ENCODE measurements at regions not wholly inside any gene's neighbourhood (a gene's known extent, or its start where the extent isn't known, plus 50 kb on each side); places are given as distances from the start of the nearest gene placed in this dataset.

GRCh38 chr12:58011676-58012075 is 70.3 kb downstream of the ATP23 start:
- Histone ChIP-seq H3K9me1 (ENCODE audit: insufficient read depth, low read length) (no peaks in the 10 kb centered on the region), H3K27me3 (ENCODE audit: control insufficient read depth, insufficient read depth, low read length) (no peaks in the 10 kb centered on the region), H4K20me1 (ENCODE audit: insufficient read depth, low read length) (no peaks in the 10 kb centered on the region), H3K9ac (ENCODE audit: low read depth, low read length) (no peak overlapping the region), H3K14ac (replicated peaks; ENCODE audit: low read depth, low read length) (no peak overlapping the region), H3K4me2 (ENCODE audit: low read depth, low read length) (no peak overlapping the region), H3K23ac (ENCODE audit: low read depth, low read length) (no peak overlapping the region), H2AK5ac (ENCODE audit: low read depth, low read length) (no peak overlapping the region), H3K79me1 (ENCODE audit: low read depth in 1 of 2, low read length in 2 of 2) (no peaks in the 10 kb centered on the region), H4K5ac (ENCODE audit: low read depth, low read length) (no peak overlapping the region), H4K91ac (ENCODE audit: insufficient read depth, low read depth, low read length) (no peak overlapping the region), H3K18ac (ENCODE audit: low read depth, low read length) (no peak overlapping the region), H2BK5ac (ENCODE audit: low read depth, low read length, poor library complexity, severe bottlenecking) (no peak overlapping the region), H3K27ac (ENCODE audit: insufficient read depth, low read length) (no peak overlapping the region), H3K4ac (ENCODE audit: low read depth, low read length) (no peak overlapping the region), H3K36me3 (ENCODE audit: control insufficient read depth, insufficient read depth, low read length) (no peaks in the 10 kb centered on the region), H3K4me3 (ENCODE audit: insufficient read depth, low read depth, low read length) (no peak overlapping the region), H2BK120ac (ENCODE audit: low read depth, low read length) (no peak overlapping the region), H2AK9ac (replicated peaks; ENCODE audit: low read depth, low read length, poor library complexity) (no peak overlapping the region), H3K4me1 (ENCODE audit: control insufficient read depth, insufficient read depth, low read length) (no peaks in the 10 kb centered on the region), H3K9me3 (ENCODE audit: control insufficient read depth, insufficient read depth, low read length) (no peaks in the 10 kb centered on the region), H3K56ac (ENCODE audit: extremely low read depth, insufficient read depth, low read length) (no peak overlapping the region), H2BK15ac (ENCODE audit: low read depth, low read length) (no peak overlapping the region), H2AFZ (replicated peaks; ENCODE audit: low read length, poor library complexity) (no peak overlapping the region), H2BK20ac (ENCODE audit: low read depth, low read length) (no peak overlapping the region), H4K8ac (ENCODE audit: low read depth in 2 of 2, low read length in 2 of 2) (no peak overlapping the region)
- dilution Hi-C loops (cut with HindIII; ENCODE audit: low sequenced_read_pairs, unreplicated experiment) (no loop called here), intact Hi-C loops (cut with micrococcal nuclease) (no loop called here), in situ Hi-C loops (cut with MboI; ENCODE audit: low sequenced_read_pairs) (no loop called here)
- POLR2A ChIA-PET (ENCODE audit: unreplicated experiment) = no interaction called here
- BruUV-seq (replicated peaks) = no TSS peak
- ATAC-seq (ENCODE audit: low read depth) (no peak), DNase-seq (no peak)
- TF ChIP-seq RCOR1 (IDR thresholded peaks at IDR 0.05; ENCODE audit: insufficient replicate concordance, low read length) = no peak
- no peak for TF ChIP-seq NFE2L2 (IDR thresholded peaks at IDR 0.05; ENCODE audit: low read depth, low read length)
- TF ChIP-seq BHLHE40 (IDR thresholded peaks at IDR 0.05; ENCODE audit: low read depth, low read length) = no peak
- TF ChIP-seq CHD1 (IDR thresholded peaks at IDR 0.05; ENCODE audit: low read depth, low read length) = no peak
- no peak for TF ChIP-seq CTCF (conservative IDR thresholded peaks at IDR 0.05; ENCODE audit: low read depth, low read length)
- no peak for TF ChIP-seq MAZ (IDR thresholded peaks at IDR 0.05; ENCODE audit: borderline replicate concordance, low read depth, low read length)
- no peak for TF ChIP-seq FOS (IDR thresholded peaks at IDR 0.05; ENCODE audit: low read depth, low read length)
- TF ChIP-seq SMC3 (IDR thresholded peaks at IDR 0.05; ENCODE audit: low read depth, low read length) = no peak
- no peak for TF ChIP-seq CEBPB (IDR thresholded peaks at IDR 0.05; ENCODE audit: low read depth, low read length)
- TF ChIP-seq ELK1 (IDR thresholded peaks at IDR 0.05; ENCODE audit: borderline replicate concordance, low read depth, low read length) = no peak
- TF ChIP-seq RAD21 (IDR thresholded peaks at IDR 0.05; ENCODE audit: low read length) = no peak
- TF ChIP-seq RFX5 (IDR thresholded peaks at IDR 0.05; ENCODE audit: low read depth, low read length) = no peak
- TF ChIP-seq MXI1 (IDR thresholded peaks at IDR 0.05; ENCODE audit: borderline replicate concordance, low read depth, low read length) = no peak
- no peak for TF ChIP-seq USF2 (IDR thresholded peaks at IDR 0.05; ENCODE audit: low read depth, low read length)
- no peak for TF ChIP-seq MAFK (IDR thresholded peaks at IDR 0.05; ENCODE audit: low read depth, low read length)
- no peak for TF ChIP-seq POLR2A (IDR thresholded peaks at IDR 0.05; ENCODE audit: low read depth, low read length)
- WGBS, 2 experiments (ENCODE audit: extremely low coverage in 2 of 2, insufficient read length in 1 of 2) = no CpG with 5 or more reads among the region's 1 CpG
- CTCF ChIA-PET = no interaction called here
